Keratinocyte (primary cell): ENCODE measurements at regions not wholly inside any gene's neighbourhood (a gene's known extent, or its start where the extent isn't known, plus 50 kb on each side); places are given as distances from the start of the nearest gene placed in this dataset.

Experiments used
- EZH2 ChIP-seq: IDR thresholded peaks from one replicate; pipeline ENCODE4 v1.6.1; 2012; ENCODE audit warnings: inconsistent platforms, mild to moderate bottlenecking, low read length, moderate library complexity
- TF ChIP-seq, protein P1 (sequence below), 3 experiments: IDR thresholded peaks in 1 of 3; conservative IDR thresholded peaks in 1 of 3; optimal IDR thresholded peaks in 1 of 3; 2 replicates in 2 of 3; 3 replicates in 1 of 3; pipeline versions ENCODE3 to v1.5.1; 2011; ENCODE audit warnings: low read length in 3 of 3, mild to moderate bottlenecking in 3 of 3, moderate library complexity in 2 of 3, control low read depth in 1 of 3, inconsistent platforms in 1 of 3; ENCODE audit not compliant: insufficient read depth in 2 of 3; ENCODE audit errors: extremely low read depth in 1 of 3

DNA sequence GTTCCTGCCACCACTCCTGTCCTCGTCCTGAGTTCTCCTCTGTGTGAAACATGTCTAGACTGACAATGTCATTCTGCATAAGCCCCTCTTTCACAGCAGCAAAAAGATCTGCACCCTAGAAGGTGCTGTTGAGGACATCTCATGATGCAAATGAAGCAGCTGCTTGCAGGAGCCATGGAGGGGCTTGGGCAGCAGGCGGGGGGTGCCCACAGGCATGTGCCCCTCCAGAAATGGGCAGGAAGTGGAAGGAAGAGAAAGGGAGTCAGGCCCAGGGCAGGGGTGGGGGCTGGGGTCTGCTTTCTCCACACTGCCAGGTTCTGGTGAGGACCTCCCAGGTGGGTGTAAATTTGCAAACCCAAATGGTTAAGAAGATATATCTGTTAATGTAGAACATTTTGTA is 54.5 kb upstream of the KCNMB1 start:
- TF ChIP-seq, protein P1, sequence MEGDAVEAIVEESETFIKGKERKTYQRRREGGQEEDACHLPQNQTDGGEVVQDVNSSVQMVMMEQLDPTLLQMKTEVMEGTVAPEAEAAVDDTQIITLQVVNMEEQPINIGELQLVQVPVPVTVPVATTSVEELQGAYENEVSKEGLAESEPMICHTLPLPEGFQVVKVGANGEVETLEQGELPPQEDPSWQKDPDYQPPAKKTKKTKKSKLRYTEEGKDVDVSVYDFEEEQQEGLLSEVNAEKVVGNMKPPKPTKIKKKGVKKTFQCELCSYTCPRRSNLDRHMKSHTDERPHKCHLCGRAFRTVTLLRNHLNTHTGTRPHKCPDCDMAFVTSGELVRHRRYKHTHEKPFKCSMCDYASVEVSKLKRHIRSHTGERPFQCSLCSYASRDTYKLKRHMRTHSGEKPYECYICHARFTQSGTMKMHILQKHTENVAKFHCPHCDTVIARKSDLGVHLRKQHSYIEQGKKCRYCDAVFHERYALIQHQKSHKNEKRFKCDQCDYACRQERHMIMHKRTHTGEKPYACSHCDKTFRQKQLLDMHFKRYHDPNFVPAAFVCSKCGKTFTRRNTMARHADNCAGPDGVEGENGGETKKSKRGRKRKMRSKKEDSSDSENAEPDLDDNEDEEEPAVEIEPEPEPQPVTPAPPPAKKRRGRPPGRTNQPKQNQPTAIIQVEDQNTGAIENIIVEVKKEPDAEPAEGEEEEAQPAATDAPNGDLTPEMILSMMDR (optimal IDR thresholded peaks at IDR 0.05 in 1 of 3, IDR thresholded peaks at IDR 0.05 in 1 of 3, conservative IDR thresholded peaks at IDR 0.05 in 1 of 3; ENCODE audit: extremely low read depth in 1 of 3, insufficient read depth in 2 of 3, low read length in 3 of 3), result no peak
- TF ChIP-seq EZH2, result no peak
